Cardiac fibroblast (primary cell): ENCODE measurements at regions not wholly inside any gene's neighbourhood (a gene's known extent, or its start where the extent isn't known, plus 50 kb on each side); places are given as distances from the start of the nearest gene placed in this dataset.

Experiments used
- DNase-seq, 2 donors: peaks; one replicate each; pipeline versions ENCODE4 v3.0.0 to v3.0.0-alpha.2; 2010; ENCODE audit warnings: low read depth in 2 of 2
- H3K4me3 ChIP-seq, 2 donors: replicated peaks in 1 of 2; 1 replicate in 1 of 2; 2 replicates in 1 of 2; pipeline ENCODE4 v1.5.1; 2011; ENCODE audit warnings: low read depth in 2 of 2, low read length in 2 of 2, mild to moderate bottlenecking in 2 of 2, moderate library complexity in 1 of 2
- TF ChIP-seq, protein P1 (sequence below): IDR thresholded peaks from one replicate; pipeline ENCODE4 v1.5.1; 2011; ENCODE audit warnings: low read depth, mild to moderate bottlenecking, low read length, inconsistent platforms

DNA sequence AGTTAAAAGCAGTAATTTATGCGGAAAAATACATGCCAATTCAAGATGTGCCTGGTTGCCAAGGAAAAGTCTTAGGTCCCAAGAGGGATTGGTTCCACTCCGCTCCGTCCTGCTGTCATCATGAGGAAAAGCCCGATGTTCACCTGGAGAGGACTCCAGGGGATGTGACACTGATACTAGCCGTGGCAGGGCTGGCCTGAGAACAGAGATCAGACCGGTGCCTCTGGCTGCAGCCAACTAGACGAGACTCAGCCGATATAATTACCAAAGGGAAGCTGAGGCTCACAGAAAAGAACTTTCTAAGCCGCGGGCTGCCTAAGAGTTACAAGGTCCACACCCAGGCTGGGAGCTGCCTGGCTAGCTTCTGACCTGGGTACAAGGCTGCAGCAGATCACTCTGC lies 81.3 kb upstream of the UNC5B start:
- H3K4me3 ChIP-seq = no peak overlapping the region
- TF ChIP-seq, protein P1, sequence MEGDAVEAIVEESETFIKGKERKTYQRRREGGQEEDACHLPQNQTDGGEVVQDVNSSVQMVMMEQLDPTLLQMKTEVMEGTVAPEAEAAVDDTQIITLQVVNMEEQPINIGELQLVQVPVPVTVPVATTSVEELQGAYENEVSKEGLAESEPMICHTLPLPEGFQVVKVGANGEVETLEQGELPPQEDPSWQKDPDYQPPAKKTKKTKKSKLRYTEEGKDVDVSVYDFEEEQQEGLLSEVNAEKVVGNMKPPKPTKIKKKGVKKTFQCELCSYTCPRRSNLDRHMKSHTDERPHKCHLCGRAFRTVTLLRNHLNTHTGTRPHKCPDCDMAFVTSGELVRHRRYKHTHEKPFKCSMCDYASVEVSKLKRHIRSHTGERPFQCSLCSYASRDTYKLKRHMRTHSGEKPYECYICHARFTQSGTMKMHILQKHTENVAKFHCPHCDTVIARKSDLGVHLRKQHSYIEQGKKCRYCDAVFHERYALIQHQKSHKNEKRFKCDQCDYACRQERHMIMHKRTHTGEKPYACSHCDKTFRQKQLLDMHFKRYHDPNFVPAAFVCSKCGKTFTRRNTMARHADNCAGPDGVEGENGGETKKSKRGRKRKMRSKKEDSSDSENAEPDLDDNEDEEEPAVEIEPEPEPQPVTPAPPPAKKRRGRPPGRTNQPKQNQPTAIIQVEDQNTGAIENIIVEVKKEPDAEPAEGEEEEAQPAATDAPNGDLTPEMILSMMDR = no peak
- DNase-seq = no peak

DNA sequence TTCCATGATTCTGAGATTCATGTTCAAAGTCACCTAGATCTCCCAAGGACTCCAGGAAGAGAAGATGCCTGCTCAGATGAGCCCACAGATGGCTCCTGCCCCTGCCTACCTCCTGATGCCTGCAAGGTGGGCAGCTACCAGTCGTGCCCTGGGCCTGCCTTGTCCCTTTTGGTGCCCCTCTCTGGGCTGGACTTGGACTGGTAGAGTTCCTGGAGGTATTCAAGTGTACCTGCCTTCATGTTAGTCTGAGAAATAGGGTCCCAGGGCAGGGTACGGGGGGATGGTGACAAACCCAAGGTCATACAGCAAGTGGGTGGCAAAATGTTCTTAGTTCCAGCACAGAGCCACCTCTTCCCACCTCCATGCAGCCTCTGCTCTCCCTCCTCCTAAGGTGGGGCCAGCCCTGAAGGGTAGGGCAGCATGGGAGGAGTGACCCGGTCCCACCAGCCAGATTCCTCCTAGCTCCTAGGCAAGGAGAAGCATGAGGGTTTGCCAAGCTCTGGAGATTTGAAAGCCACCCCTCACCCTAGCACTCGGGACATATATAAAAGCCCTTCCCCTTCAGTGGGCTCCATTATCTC lies 80.8 kb upstream of the UNC5B start:
- no peak overlapping the region for H3K4me3 ChIP-seq
- TF ChIP-seq, protein P1 = no peak
- no peak for DNase-seq

DNA sequence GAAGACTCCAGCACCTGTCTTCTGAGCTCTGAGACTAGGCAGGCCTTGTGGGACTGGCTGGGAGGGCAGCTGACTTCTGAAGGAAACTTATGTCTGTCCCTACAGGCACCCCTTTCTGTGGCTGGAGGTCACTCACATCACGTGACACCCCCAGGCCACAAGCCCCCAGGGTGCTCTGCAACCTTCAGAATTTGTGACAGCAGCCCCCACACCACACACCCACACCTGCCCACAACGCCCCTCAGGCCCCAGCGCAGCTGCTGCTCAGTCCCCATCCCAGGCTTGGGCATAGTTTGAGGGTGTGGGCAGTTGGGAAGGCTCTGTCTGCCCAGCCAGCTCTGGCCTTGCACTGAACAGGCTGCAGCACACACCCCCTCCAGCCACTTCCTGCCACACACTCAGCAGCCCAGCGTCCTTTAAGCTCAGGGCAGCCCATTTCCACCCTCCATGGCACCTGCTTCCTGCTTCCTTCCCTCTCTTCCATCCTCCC lies 80.0 kb upstream of the UNC5B start:
- no peak overlapping the region for H3K4me3 ChIP-seq
- DNase-seq = no peak
- TF ChIP-seq, protein P1 = no peak

DNA sequence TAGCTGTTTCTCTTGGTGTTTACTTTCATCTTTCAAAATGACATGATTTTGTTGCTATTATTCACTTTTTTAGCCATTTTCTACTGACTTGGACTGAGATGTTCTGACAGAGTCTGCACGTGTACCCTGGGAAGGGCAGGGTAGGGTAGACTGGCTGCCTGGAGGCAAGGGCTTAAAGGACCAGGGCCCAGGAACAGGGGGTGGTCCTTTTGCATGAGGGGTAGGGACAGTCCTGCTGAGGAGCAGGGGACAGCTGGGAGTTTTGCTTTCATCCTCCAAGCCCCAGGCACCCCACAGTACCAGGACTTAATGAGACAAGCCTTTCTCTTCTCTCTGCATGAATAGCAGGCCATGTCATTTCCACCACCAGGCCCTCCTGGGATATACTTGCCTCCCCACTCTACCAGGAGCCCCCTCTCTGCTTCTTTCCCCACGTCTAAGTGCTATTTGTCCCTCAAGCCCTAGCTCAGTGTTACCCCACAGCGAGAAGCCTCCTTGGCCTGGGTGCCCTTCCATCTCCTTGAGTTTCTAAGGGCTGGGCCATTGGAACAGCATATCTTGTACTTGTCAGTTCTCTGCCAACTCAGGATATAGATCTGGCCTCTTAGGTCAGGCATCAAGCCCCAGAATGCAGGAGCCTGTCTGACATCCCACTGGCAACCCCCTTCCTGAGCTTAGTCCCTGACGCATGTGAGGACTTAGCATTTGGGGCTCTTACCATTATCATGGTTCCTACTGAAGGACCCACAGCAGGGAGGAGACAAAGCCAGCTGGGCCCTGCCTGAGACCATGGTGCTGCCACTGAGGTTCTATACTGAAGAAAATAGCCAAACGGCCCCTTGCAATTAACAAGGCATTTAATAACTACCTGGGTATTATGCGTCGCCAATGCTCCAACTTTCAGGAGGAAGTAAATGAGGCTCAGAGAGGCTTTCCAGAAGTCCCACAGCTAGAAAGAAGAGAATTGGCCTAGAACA lies 78.4 kb upstream of the UNC5B start:
- TF ChIP-seq, protein P1 = no peak
- no peak overlapping the region for H3K4me3 ChIP-seq
- no peak for DNase-seq

DNA sequence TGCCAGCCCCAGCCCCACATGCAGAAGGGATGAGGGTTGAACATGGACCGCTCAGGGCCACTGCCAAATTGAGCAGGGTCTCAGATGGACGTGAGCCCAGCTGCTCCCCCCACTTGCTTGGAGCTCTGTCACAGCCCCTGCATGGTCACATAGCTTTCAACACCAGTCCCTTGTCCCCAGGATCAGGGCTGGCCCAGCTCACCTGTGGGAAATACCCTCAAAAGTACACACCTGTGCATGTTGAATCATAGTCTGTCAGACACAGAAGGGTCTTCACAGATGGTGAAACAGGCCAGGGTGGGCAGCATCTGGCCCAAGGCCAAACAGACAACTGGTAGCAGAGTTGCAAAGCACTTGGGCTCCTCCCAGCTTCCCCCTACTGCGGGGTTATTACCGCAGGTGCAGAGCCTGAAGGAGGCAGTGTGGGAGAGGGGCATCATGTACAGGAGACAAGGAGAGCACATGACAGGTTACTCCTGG lies 77.6 kb upstream of the UNC5B start:
- TF ChIP-seq, protein P1 = no peak
- H3K4me3 ChIP-seq = no peak overlapping the region
- no peak for DNase-seq

DNA sequence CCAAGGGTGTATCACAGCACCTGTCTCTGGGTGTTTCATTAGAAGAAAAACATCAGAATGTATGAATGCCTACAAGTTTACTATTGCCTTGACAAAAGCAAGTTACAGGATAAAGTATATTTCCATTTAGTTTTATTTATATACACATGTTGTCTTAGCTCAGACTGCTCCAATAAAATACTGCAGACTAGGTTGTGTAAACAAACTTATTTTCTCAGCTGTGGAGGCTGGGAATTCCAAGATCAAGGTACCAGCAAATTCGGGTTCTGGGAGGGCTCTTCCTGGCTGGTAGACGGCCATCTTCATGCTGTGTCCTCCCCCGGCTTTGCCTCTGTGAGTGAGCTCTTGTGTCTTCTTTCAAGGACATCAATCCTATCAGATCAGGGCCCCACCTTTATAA lies 77.1 kb upstream of the UNC5B start:
- H3K4me3 ChIP-seq = no peak overlapping the region
- DNase-seq = no peak
- TF ChIP-seq, protein P1 = no peak
